Inflammatory macrophage (primary cell): ENCODE measurements at regions not wholly inside any gene's neighbourhood (a gene's known extent, or its start where the extent isn't known, plus 50 kb on each side); places are given as distances from the start of the nearest gene placed in this dataset.
A peak's percentile ranks its signal among the peaks of the same experiment; 100 is the strongest.
"Not testable (repeated sequence)": the region's sequence is repeated elsewhere in the genome, so short reads cannot be mapped to it uniquely, and the experiment has no call there.

Source experiments
- DNase-seq, 2 donors: peaks; one replicate each; pipeline ENCODE4 v3.0.0-alpha.2; 2020 to 2022

- no peak for DNase-seq
These were observed 147.6 kb upstream of the TRPM3 start for GRCh38 chr9:71268871-71269635.

GRCh38 chr9:71263451-71263850 lies 142.0 kb upstream of the TRPM3 start:
- DNase-seq = no peak

- not testable (repeated sequence) for DNase-seq
These were observed 139.0 kb upstream of the TRPM3 start for GRCh38 chr9:71260419-71260818.

GRCh38 chr9:71254592-71255277 lies 133.3 kb upstream of the TRPM3 start:
- DNase-seq = no peak

GRCh38 chr9:71253011-71253410 lies 131.6 kb upstream of the TRPM3 start:
- no peak for DNase-seq

GRCh38 chr9:71250581-71250980 lies 129.2 kb upstream of the TRPM3 start:
- DNase-seq = no peak

GRCh38 chr9:71249729-71250317 lies 128.4 kb upstream of the TRPM3 start:
- peak; percentile 65 to 69 for DNase-seq

- no peak for DNase-seq
These were observed 124.2 kb upstream of the TRPM3 start for GRCh38 chr9:71245651-71246050.

- no peak for DNase-seq
These were observed 122.5 kb upstream of the TRPM3 start for GRCh38 chr9:71243951-71244350.

GRCh38 chr9:71242081-71242480 lies 120.7 kb upstream of the TRPM3 start:
- DNase-seq = no peak

GRCh38 chr9:71237051-71237450 lies 115.6 kb upstream of the TRPM3 start:
- no peak for DNase-seq

GRCh38 chr9:71233646-71234045 lies 112.2 kb upstream of the TRPM3 start:
- no peak for DNase-seq

GRCh38 chr9:71223953-71224538 lies 102.6 kb upstream of the TRPM3 start:
- DNase-seq = no peak

- no peak for DNase-seq
These were observed 97.4 kb upstream of the TRPM3 start for GRCh38 chr9:71218774-71219173.

GRCh38 chr9:71213633-71214032 lies 92.2 kb upstream of the TRPM3 start:
- DNase-seq = no peak

- no peak for DNase-seq
These were observed 88.9 kb upstream of the TRPM3 start for GRCh38 chr9:71210326-71210725.

- DNase-seq = no peak
These were observed 88.5 kb upstream of the TRPM3 start for GRCh38 chr9:71209890-71210289.

GRCh38 chr9:71202931-71203330 lies 81.5 kb upstream of the TRPM3 start:
- no peak for DNase-seq

- no peak for DNase-seq
These were observed 70.3 kb upstream of the TRPM3 start for GRCh38 chr9:71191708-71192107.

- DNase-seq = no peak
These were observed 61.8 kb upstream of the TRPM3 start for GRCh38 chr9:71183251-71183650.

- no peak for DNase-seq
These were observed 57.8 kb upstream of the TRPM3 start for GRCh38 chr9:71179183-71179582.

- DNase-seq = no peak
These were observed 56.5 kb upstream of the TRPM3 start for GRCh38 chr9:71177901-71178300.

GRCh38 chr9:71171517-71171916 lies 50.1 kb upstream of the TRPM3 start:
- no peak for DNase-seq
